Dedifferentiated amniotic fluid mesenchymal stem cell (primary cell): ENCODE measurements at regions not wholly inside any gene's neighbourhood (a gene's known extent, or its start where the extent isn't known, plus 50 kb on each side); places are given as distances from the start of the nearest gene placed in this dataset.
"Not testable (repeated sequence)": the region's sequence is repeated elsewhere in the genome, so short reads cannot be mapped to it uniquely, and the experiment has no call there.

ENCODE experiments used
- DNase-seq: peaks from one replicate; pipeline ENCODE4 v3.0.0-alpha.2; 2016; ENCODE audit errors: extremely low spot score

DNA sequence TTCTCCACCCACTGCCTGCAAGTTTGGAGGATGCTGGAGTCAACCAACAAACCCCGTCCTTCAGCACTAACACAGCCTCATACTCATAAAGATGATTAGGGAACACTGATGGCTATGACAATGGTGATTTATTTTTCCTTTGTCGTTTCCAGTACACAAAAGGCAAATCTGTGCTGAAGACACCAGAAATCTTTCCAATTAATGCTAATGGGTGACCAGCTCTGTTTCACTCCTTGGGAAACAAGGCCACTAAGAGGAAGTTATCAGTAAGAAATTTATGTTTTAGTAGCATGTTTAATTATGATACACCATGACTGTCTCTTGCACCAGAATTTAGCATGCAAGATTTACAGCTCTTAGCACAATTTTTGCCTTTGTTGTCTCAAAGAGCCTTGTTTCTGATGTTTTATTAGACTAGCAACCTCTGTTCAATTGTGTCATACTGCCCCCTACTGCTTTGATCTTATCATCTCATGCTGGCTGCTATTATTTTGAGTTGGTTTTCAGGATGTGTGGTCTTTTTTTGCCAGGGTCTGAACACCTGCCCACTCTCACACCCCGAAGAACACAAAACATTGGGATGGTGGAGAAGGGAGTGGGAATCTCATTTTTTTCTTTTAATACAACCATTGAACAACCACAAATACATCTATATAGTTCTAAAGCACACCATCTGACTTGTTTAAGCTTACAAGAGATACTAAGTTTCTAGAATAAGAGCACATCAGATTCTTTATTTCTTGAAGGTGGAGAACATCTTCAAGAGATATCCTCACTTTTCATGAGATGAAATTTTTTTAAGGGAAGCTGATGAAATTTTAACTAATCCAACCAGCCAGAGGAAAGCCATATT is 160.9 kb downstream of the SPTSSA start:
- DNase-seq = peak; percentile 56

- peak; percentile 4 for DNase-seq
These were observed 161.7 kb downstream of the SPTSSA start for GRCh38 chr14:34300330-34300729.

- DNase-seq = no peak
These were observed 162.7 kb downstream of the SPTSSA start for GRCh38 chr14:34299360-34299759.

GRCh38 chr14:34297786-34298520 is 164.1 kb downstream of the SPTSSA start:
- no peak for DNase-seq

GRCh38 chr14:34283590-34283989 is 178.4 kb downstream of the SPTSSA start:
- DNase-seq = no peak

- no peak for DNase-seq
These were observed 184.8 kb downstream of the SPTSSA start for GRCh38 chr14:34277191-34277590.

- DNase-seq = no peak
These were observed 186.5 kb downstream of the SPTSSA start for GRCh38 chr14:34275530-34275929.

GRCh38 chr14:34275078-34275477 is 187.0 kb downstream of the SPTSSA start:
- DNase-seq = peak; percentile 67

DNA sequence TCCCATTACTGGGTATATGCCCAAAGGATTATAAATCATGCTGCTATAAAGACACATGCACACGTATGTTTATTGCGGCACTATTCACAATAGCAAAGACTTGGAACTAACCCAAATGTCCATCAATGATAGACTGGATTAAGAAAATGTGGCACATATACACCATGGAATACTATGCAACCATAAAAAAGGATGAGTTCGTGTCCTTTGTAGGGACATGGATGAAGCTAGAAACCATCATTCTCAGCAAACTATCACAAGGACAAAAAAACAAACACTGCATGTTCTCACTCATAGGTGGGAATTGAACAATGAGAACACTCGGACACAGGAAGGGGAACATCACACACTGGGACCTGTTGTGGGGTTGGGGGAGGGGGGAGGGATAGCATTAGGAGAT is 188.3 kb downstream of the SPTSSA start:
- not testable (repeated sequence) for DNase-seq

GRCh38 chr14:34270361-34270760 is 191.7 kb downstream of the SPTSSA start:
- DNase-seq = no peak

GRCh38 chr14:34266344-34266743 is 195.7 kb downstream of the SPTSSA start:
- DNase-seq = no peak

- no peak for DNase-seq
These were observed 199.7 kb downstream of the SPTSSA start for GRCh38 chr14:34262127-34262910.

DNA sequence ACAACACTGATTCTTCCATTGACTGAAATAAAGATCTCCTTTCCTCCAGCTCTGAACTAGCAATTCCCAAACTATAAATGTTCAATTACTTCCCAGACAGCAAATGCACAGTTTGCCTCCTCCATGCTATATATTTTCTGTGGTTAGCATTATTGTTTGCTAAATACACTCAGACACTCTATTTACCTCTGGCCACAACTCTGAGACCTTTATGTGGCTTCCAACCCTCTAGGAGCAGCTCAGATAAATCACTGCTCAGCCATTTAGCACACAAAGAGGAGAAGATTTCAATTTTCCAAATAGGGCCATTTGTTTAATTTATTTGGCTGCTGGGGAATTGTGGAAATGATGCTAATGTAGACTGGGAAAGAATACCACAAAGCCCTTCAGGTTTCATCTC is 202.0 kb downstream of the SPTSSA start:
- no peak for DNase-seq

DNA sequence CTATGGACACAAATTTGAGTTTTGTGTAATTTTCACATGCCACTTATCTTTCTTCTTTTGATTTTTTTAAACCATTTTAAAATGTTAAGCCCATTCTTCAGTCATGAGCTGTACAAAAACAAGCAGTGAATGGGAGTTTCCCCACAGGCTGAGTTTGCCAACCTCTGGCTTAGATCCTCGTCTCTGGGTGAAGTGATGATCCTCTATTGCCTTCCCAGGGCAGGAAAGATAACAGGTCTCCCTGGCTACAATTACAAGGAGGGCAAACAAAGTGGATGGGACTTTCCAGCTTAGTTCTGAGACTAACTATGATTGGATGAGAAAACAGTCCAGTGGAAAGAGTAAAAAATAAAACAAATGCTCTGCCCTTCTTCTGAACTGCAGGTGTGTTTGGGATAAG is 203.7 kb downstream of the SPTSSA start:
- DNase-seq = no peak

GRCh38 chr14:34257505-34257904 is 204.5 kb downstream of the SPTSSA start:
- no peak for DNase-seq

GRCh38 chr14:34256223-34256622 is 205.8 kb downstream of the SPTSSA start:
- DNase-seq = no peak

DNA sequence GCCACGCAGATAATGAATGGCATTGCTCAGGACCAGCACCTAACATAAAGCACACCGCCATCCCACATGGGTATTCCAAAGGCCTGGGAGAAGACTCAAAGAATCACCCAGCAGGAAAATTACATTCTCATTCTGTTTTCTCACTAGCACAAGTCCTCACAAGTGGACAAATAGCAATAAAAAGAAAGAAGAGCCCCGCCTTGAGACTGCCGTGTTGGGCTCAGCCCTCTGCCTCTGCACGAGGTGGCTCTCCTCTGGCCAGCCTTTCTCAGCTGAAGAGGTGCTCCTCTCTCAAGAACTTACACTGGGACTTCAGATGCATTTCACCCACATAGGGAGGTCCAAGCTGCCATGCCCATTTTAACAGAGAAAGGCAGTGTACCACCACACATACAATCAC is 207.5 kb downstream of the SPTSSA start:
- DNase-seq = no peak

- no peak for DNase-seq
These were observed 208.0 kb downstream of the SPTSSA start for GRCh38 chr14:34254031-34254430.

DNA sequence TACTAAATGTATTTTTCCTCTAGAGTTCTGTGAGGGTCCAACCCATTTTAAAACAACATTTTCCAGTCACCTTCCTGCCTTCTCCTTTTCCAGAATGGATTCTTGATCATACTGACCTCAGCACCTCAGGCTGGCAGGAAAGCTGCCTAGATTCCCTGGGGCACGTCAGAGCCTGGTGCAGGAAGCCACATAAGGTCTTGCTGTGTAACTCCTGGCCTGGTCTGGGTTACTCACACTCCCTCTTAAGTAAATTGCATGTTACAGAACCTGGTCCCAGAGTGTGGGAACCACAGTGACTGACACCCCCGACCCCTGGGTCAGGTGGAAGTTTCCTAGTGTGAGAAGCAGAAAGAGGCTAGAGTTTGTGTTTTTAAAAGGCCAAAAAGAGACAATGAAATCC is 209.8 kb downstream of the SPTSSA start:
- DNase-seq = no peak

DNA sequence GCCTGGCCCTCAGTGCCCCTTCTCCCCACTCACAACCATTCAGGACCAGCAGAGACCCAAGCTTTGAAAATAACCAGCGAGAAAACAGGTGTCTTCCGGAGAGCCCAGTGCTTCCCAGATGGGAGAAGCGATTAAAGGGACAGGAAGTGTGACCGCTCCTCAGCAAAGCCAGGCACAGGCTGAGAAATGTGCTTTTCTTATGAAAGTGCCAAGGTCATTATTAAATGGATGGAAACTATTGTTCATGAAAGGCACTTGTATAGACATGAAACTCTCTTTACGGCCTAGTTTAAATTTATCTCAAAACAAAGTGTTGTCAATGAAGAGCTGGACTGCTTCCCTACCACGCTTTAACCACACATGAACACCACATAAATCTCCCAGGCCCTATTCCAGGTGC is 210.4 kb downstream of the SPTSSA start:
- no peak for DNase-seq

- no peak for DNase-seq
These were observed 211.1 kb downstream of the SPTSSA start for GRCh38 chr14:34250959-34251358.

DNA sequence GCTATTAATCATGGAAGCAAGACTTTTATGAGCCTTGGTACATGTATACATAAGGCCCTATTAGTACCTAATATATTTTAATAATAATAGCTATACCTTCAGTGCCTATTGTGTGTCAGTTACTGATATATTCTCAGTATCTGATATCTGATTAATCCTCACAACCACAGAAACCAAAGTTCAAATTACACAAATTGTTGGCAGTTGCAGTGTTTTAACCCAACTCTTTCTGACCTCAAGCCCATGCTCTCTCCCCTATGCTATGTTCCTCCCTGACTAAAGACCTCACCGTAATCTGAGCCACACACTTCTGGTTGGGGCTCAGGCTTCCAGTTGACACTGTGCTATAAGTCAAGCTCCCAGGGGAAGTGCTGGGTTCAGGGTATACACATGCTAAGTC is 214.4 kb downstream of the SPTSSA start:
- DNase-seq = no peak
